ENCODE measurements at regions not wholly inside any gene's neighbourhood (a gene's known extent, or its start where the extent isn't known, plus 50 kb on each side); places are given as distances from the start of the nearest gene placed in this dataset.

DNA sequence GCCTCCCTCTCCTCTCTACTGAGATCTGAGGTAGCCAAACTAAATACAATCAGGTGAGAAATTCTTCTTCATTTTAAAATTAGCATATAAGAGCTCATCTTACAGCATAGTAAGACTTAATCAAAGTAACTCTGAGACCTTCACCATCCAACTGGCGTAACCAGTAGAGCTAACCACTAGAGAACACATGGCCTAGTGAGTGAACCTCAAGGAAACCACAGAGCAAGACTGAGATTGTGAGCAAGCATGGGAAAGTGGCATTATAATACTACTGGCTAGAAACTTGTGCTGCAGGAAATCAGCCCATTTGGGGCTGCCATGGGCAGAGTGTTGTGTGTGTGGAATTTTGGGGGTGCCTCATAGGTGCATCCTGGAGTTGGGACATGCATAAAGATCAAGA, 61.1 kb upstream of the SPHKAP start:
- Histone ChIP-seq H2BK5ac (ENCODE audit: low read length) (no peak overlapping the region), H4K91ac (ENCODE audit: low read depth, low read length, poor library complexity) (no peak overlapping the region)

DNA sequence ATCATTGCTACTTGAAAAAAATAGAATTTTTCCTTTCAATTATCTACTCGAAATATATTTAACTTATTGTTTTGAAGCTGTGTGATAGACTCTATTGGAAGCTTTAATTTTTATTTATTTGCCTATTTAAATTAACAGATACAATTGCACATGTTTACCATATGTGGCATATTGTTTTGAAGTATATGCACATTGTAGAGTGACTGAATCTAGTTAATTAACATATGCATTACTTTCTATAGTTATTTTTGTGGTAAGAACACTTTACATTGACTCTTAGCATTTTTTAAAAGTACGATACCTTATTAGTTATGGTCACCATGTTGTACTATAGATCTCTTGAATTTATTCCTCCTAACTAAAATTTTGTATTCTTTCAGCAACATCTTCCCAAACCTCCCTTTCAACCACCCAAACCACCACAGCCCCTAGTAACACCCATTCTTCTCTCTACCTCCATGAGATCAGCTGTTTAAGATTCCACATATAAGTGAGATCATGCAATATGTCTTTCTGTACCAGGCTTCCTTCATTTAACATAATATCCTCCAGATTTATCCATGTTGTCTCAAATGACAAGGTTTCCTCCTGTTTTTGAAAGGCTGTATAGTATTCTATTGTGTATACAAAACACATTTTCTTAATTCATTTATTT, 58.5 kb upstream of the SPHKAP start:
- no peaks in the 10 kb centered on the region for H3K79me1 ChIP-seq (ENCODE audit: low read depth, low read length)
- H2BK15ac ChIP-seq (ENCODE audit: low read length) = no peak overlapping the region
- DNase-seq (ENCODE audit: low spot score) = no peak
- H2AK5ac ChIP-seq (ENCODE audit: low read depth, low read length) = no peak overlapping the region
- H3K23ac ChIP-seq (ENCODE audit: low read depth, low read length, poor library complexity) = no peak overlapping the region
- H3K9ac ChIP-seq (ENCODE audit: low read depth, low read length, poor library complexity) = no peak overlapping the region
- H2BK120ac ChIP-seq (ENCODE audit: low read depth, low read length) = no peak overlapping the region
- no peaks in the 10 kb centered on the region for H3K9me3 ChIP-seq (replicated peaks in 1 of 2; ENCODE audit: control insufficient read depth in 2 of 2, insufficient read depth in 1 of 2, low read depth in 1 of 2, low read length in 2 of 2)
- no CpG with 5 or more reads among the region's 2 CpGs for WGBS, 2 donors (ENCODE audit: extremely low coverage in 2 of 2, insufficient read length in 2 of 2, insufficient replicate concordance in 1 of 2)
- peaks cover 0 to 2% of the 10 kb centered on the region in 2 donors for H3K4me1 ChIP-seq (ENCODE audit: control insufficient read depth in 2 of 2, insufficient read depth in 1 of 2, low read depth in 1 of 2, low read length in 2 of 2)
- no peak overlapping the region for H3K4me2 ChIP-seq (ENCODE audit: insufficient read depth, low read length, poor library complexity, severe bottlenecking)
- no peak overlapping the region for H3K14ac ChIP-seq (ENCODE audit: low read length)
- H4K8ac ChIP-seq (ENCODE audit: low read depth, low read length) = no peak overlapping the region
- no peaks in the 10 kb centered on the region for H3K36me3 ChIP-seq (replicated peaks in 1 of 2; ENCODE audit: control insufficient read depth in 2 of 2, insufficient read depth in 2 of 2, low read length in 2 of 2)
- no peak overlapping the region for H3K4me3 ChIP-seq (ENCODE audit: low read length in 2 of 2)
- H2BK12ac ChIP-seq (ENCODE audit: low read length) = no peak overlapping the region
- no peaks in the 10 kb centered on the region for H3K27me3 ChIP-seq (ENCODE audit: control insufficient read depth in 3 of 3, insufficient read depth in 3 of 3, low read depth in 1 of 3, low read length in 3 of 3)
- H3K4ac ChIP-seq (ENCODE audit: low read length) = no peak overlapping the region
- H2AFZ ChIP-seq (ENCODE audit: low read length) = no peak overlapping the region
- H4K91ac ChIP-seq (ENCODE audit: low read depth, low read length, poor library complexity) = no peak overlapping the region
- H3K18ac ChIP-seq (ENCODE audit: low read length) = no peak overlapping the region
- H2BK5ac ChIP-seq (ENCODE audit: low read length) = no peak overlapping the region
- no peak overlapping the region for H3K27ac ChIP-seq (replicated peaks; ENCODE audit: low read length)

More for the DNA sequence above, 61.1 kb upstream of the SPHKAP start:
- Histone ChIP-seq H3K23ac (ENCODE audit: low read depth, low read length, poor library complexity) (no peak overlapping the region), H2BK15ac (ENCODE audit: low read length) (no peak overlapping the region), H3K9ac (ENCODE audit: low read depth, low read length, poor library complexity) (no peak overlapping the region), H2BK120ac (ENCODE audit: low read depth, low read length) (no peak overlapping the region), H3K4me2 (ENCODE audit: insufficient read depth, low read length, poor library complexity, severe bottlenecking) (no peak overlapping the region), H3K4me1 (ENCODE audit: control insufficient read depth in 2 of 2, insufficient read depth in 1 of 2, low read depth in 1 of 2, low read length in 2 of 2) (no peaks in the 10 kb centered on the region), H3K18ac (ENCODE audit: low read length) (no peak overlapping the region), H3K9me3 (replicated peaks in 1 of 2; ENCODE audit: control insufficient read depth in 2 of 2, insufficient read depth in 1 of 2, low read depth in 1 of 2, low read length in 2 of 2) (no peaks in the 10 kb centered on the region), H3K4ac (ENCODE audit: low read length) (no peak overlapping the region), H3K27me3 (ENCODE audit: control insufficient read depth in 3 of 3, insufficient read depth in 3 of 3, low read depth in 1 of 3, low read length in 3 of 3) (no peaks in the 10 kb centered on the region), H2AK5ac (ENCODE audit: low read depth, low read length) (no peak overlapping the region), H2BK12ac (ENCODE audit: low read length) (no peak overlapping the region), H4K8ac (ENCODE audit: low read depth, low read length) (no peak overlapping the region), H3K36me3 (replicated peaks in 1 of 2; ENCODE audit: control insufficient read depth in 2 of 2, insufficient read depth in 2 of 2, low read length in 2 of 2) (no peaks in the 10 kb centered on the region), H3K14ac (ENCODE audit: low read length) (no peak overlapping the region), H3K27ac (replicated peaks; ENCODE audit: low read length) (no peak overlapping the region), H2AFZ (ENCODE audit: low read length) (no peak overlapping the region), H3K4me3 (ENCODE audit: low read length in 2 of 2) (no peak overlapping the region), H3K79me1 (ENCODE audit: low read depth, low read length) (no peaks in the 10 kb centered on the region)
- no CpG with 5 or more reads among the region's 1 CpG for WGBS, 2 donors (ENCODE audit: extremely low coverage in 2 of 2, insufficient read length in 2 of 2, insufficient replicate concordance in 1 of 2)
- DNase-seq (ENCODE audit: low spot score) = no peak

DNA sequence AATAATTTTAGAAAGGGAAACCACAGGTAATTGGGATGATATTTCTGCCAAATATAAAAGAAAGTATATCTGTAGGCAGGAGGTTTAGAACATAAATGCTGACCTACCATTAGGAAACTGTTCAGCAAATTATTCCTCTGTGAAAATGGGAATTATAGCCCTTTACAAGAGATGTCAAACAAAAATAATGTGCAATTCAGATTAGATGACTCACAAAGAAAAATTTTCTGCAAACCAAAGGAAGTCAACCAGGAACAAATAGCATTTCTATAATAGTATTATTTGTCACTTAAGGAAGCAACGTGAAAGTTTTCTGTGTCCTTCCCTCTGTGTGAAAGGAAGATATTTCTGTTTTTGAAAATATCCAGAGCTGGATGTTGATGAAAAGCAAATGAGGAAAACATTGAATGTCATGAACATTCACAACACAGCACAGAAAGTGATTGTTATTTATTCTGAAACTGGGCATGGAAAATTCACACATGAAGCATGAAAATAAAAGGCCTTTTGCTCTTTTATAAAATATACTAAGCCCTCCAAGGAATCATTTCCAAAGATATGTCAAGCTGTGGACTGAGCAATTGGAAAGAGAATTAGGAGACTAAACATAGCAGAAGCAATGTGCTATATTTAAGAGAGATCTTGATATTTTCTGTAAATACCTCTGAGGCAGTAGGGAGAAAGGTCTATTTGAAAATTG, 57.9 kb upstream of the SPHKAP start:
- Histone ChIP-seq H3K4ac (ENCODE audit: low read length) (no peak overlapping the region), H3K36me3 (replicated peaks in 1 of 2; ENCODE audit: control insufficient read depth in 2 of 2, insufficient read depth in 2 of 2, low read length in 2 of 2) (no peaks in the 10 kb centered on the region), H2AK5ac (ENCODE audit: low read depth, low read length) (no peak overlapping the region), H3K27ac (replicated peaks; ENCODE audit: low read length) (no peak overlapping the region), H3K9ac (ENCODE audit: low read depth, low read length, poor library complexity) (no peak overlapping the region), H3K27me3 (ENCODE audit: control insufficient read depth in 3 of 3, insufficient read depth in 3 of 3, low read depth in 1 of 3, low read length in 3 of 3) (no peaks in the 10 kb centered on the region), H4K91ac (ENCODE audit: low read depth, low read length, poor library complexity) (no peak overlapping the region), H3K18ac (ENCODE audit: low read length) (no peak overlapping the region), H4K8ac (ENCODE audit: low read depth, low read length) (no peak overlapping the region), H3K79me1 (ENCODE audit: low read depth, low read length) (no peaks in the 10 kb centered on the region), H2AFZ (ENCODE audit: low read length) (no peak overlapping the region), H2BK12ac (ENCODE audit: low read length) (no peak overlapping the region), H3K14ac (ENCODE audit: low read length) (no peak overlapping the region), H3K9me3 (replicated peaks in 1 of 2; ENCODE audit: control insufficient read depth in 2 of 2, insufficient read depth in 1 of 2, low read depth in 1 of 2, low read length in 2 of 2) (no peaks in the 10 kb centered on the region), H3K4me2 (ENCODE audit: insufficient read depth, low read length, poor library complexity, severe bottlenecking) (no peak overlapping the region), H3K23ac (ENCODE audit: low read depth, low read length, poor library complexity) (no peak overlapping the region), H2BK120ac (ENCODE audit: low read depth, low read length) (no peak overlapping the region), H2BK5ac (ENCODE audit: low read length) (no peak overlapping the region), H3K4me3 (ENCODE audit: low read length in 2 of 2) (no peak overlapping the region), H3K4me1 (ENCODE audit: control insufficient read depth in 2 of 2, insufficient read depth in 1 of 2, low read depth in 1 of 2, low read length in 2 of 2) (peaks cover 0 to 2% of the 10 kb centered on the region in 2 donors), H2BK15ac (ENCODE audit: low read length) (no peak overlapping the region)
- WGBS, 2 donors (ENCODE audit: extremely low coverage in 2 of 2, insufficient read length in 2 of 2, insufficient replicate concordance in 1 of 2) = no CpG with 5 or more reads among the region's 1 CpG
- DNase-seq (ENCODE audit: low spot score) = no peak

Data from neuronal stem cell (in vitro differentiated cells).